Endothelial cell of umbilical vein (primary cell): ENCODE measurements at regions not wholly inside any gene's neighbourhood (a gene's known extent, or its start where the extent isn't known, plus 50 kb on each side); places are given as distances from the start of the nearest gene placed in this dataset.
"Not testable (repeated sequence)": the region's sequence is repeated elsewhere in the genome, so short reads cannot be mapped to it uniquely, and the experiment has no call there.

Experiments
- BruUV-seq: library from RNA; stranded (reverse); fragments of 400-500 nt; replicated peaks from 2 replicates; lab custom pipeline; 2021; lab: Mats Ljungman, UMichigan
- CTCF ChIA-PET: fragments of 300-600, 350-600 bp; sonication (Branson Sonifier 250); formaldehyde crosslinking; loops from one replicate; lab custom pipeline; 2021; ENCODE audit warnings: antibody characterized with exemption, inconsistent platforms; lab: Charles Lee
- POLR2A ChIA-PET: fragments of 300-600, 350-600 bp; sonication (Branson Sonifier 250); formaldehyde crosslinking; loops from one replicate; lab custom pipeline; 2021; ENCODE audit warnings: antibody characterized with exemption, inconsistent platforms; lab: Charles Lee
- DNase-seq: peaks from one replicate; pipeline ENCODE4 v3.0.0-alpha.2; 2011; ENCODE audit warnings: low read depth, low spot score
- FAIRE-seq: peaks from 2 replicates; lab custom pipeline; 2011; peaks lifted over from hg19 to GRCh38; lab: Jason Lieb, UNC
- H2AFZ ChIP-seq: 2 replicates; pipeline ENCODE4 v1.6.0; 2012; ENCODE audit warnings: low read depth, low read length, control low read depth, inconsistent platforms
- H3K27ac ChIP-seq: 2 replicates; pipeline ENCODE4 v1.5.1; 2011; ENCODE audit warnings: low read depth, mild to moderate bottlenecking, control low read depth, low read length, moderate library complexity; ENCODE audit not compliant: insufficient read depth
- H3K27me3 ChIP-seq, 2 experiments: 2 replicates each; pipeline versions ENCODE4 v1.6.0 to v1.6.1; 2011; ENCODE audit warnings: low read length in 2 of 2, mixed read lengths in 1 of 2; ENCODE audit not compliant: control insufficient read depth in 2 of 2, insufficient read depth in 2 of 2
- H3K36me3 ChIP-seq, 2 experiments: 2 replicates in 1 of 2; 3 replicates in 1 of 2; pipeline ENCODE4 v1.5.1; 2011; ENCODE audit warnings: low read length in 2 of 2, mild to moderate bottlenecking in 1 of 2, moderate library complexity in 1 of 2; ENCODE audit not compliant: control insufficient read depth in 2 of 2, insufficient read depth in 2 of 2; ENCODE audit errors: extremely low read depth in 1 of 2
- H3K4me1 ChIP-seq: 3 replicates; pipeline ENCODE4 v1.5.1; 2011; ENCODE audit warnings: mild to moderate bottlenecking, low read length; ENCODE audit not compliant: control insufficient read depth, insufficient read depth; ENCODE audit errors: extremely low read depth
- H3K4me2 ChIP-seq: 2 replicates; pipeline ENCODE4 v1.6.1; 2011; ENCODE audit warnings: low read length, control low read depth, mixed read lengths; ENCODE audit not compliant: insufficient read depth
- H3K4me3 ChIP-seq, 3 experiments: fragments of 200-600 bp in 1 of 3; sonication (generic), shearing (Covaris generic) in 1 of 3; replicated peaks in 1 of 3; 2 replicates each; pipeline ENCODE4 v1.5.1; 2011 to 2016; ENCODE audit warnings: control low read depth in 3 of 3, low read length in 3 of 3, mild to moderate bottlenecking in 2 of 3, inconsistent platforms in 1 of 3, low read depth in 1 of 3, moderate library complexity in 1 of 3; ENCODE audit not compliant: insufficient read depth in 1 of 3
- H3K79me2 ChIP-seq: 2 replicates; pipeline ENCODE4 v1.6.0; 2012; ENCODE audit warnings: low read length, inconsistent platforms; ENCODE audit not compliant: control insufficient read depth, insufficient read depth
- H3K9ac ChIP-seq: replicated peaks from 2 replicates; pipeline ENCODE3; 2011; ENCODE audit warnings: low read length, control low read depth; ENCODE audit not compliant: insufficient read depth; ENCODE audit errors: extremely low read depth
- H3K9me1 ChIP-seq: replicated peaks from 3 replicates; pipeline ENCODE4 v1.6.0; 2011; ENCODE audit warnings: mild to moderate bottlenecking, low read length; ENCODE audit not compliant: control insufficient read depth, insufficient read depth; ENCODE audit errors: extremely low read depth
- H3K9me3 ChIP-seq: replicated peaks from 2 replicates; pipeline ENCODE4 v1.5.1; 2012; ENCODE audit warnings: low read length, inconsistent platforms; ENCODE audit not compliant: control insufficient read depth, insufficient read depth
- H4K20me1 ChIP-seq: replicated peaks from 2 replicates; pipeline ENCODE3; 2011; ENCODE audit warnings: mild to moderate bottlenecking, low read length; ENCODE audit not compliant: control insufficient read depth, insufficient read depth; ENCODE audit errors: extremely low read depth
- CTCF ChIP-seq, 2 donors: IDR thresholded peaks; 1 replicate in 1 of 2; 2 replicates in 1 of 2; pipeline ENCODE4 v1.5.1; 2011; ENCODE audit warnings: low read length in 2 of 2, mild to moderate bottlenecking in 2 of 2, moderate library complexity in 2 of 2, control low read depth in 1 of 2, inconsistent platforms in 1 of 2, low read depth in 1 of 2; ENCODE audit not compliant: insufficient read depth in 1 of 2; ENCODE audit errors: extremely low read depth in 1 of 2
- EZH2 ChIP-seq: IDR thresholded peaks from 2 replicates; pipeline ENCODE4 v1.6.1; 2012; ENCODE audit warnings: borderline replicate concordance, low read depth, mild to moderate bottlenecking, moderate library complexity, low read length, inconsistent platforms; ENCODE audit not compliant: severe bottlenecking
- FOS ChIP-seq: IDR thresholded peaks from 2 replicates; pipeline ENCODE4 v1.6.1; 2011; ENCODE audit warnings: mild to moderate bottlenecking, low read length, moderate library complexity, borderline replicate concordance; ENCODE audit not compliant: insufficient read depth
- GATA2 ChIP-seq: IDR thresholded peaks from 2 replicates; pipeline ENCODE4 v1.7.0; 2011; ENCODE audit warnings: low read depth, mild to moderate bottlenecking, moderate library complexity, mixed read lengths, low read length; ENCODE audit not compliant: insufficient read length, insufficient read depth
- JUN ChIP-seq: IDR thresholded peaks from 2 replicates; pipeline ENCODE4 v1.6.1; 2011; ENCODE audit warnings: borderline replicate concordance, low read depth; ENCODE audit not compliant: insufficient read length, insufficient read depth
- MAX ChIP-seq: IDR thresholded peaks from 2 replicates; pipeline ENCODE4 v1.6.1; 2011; ENCODE audit not compliant: insufficient read depth, insufficient read length
- MYC ChIP-seq: IDR thresholded peaks from one replicate; pipeline ENCODE4 v1.6.1; 2011; ENCODE audit warnings: mild to moderate bottlenecking, low read depth, low read length
- POLR2A ChIP-seq: IDR thresholded peaks from 2 replicates; pipeline ENCODE4 v1.6.1; 2012; ENCODE audit warnings: low read depth, mild to moderate bottlenecking, control low read depth, low read length
- POLR2AphosphoS5 ChIP-seq: IDR thresholded peaks from 2 replicates; pipeline ENCODE4 v1.6.1; 2012; ENCODE audit warnings: low read depth, mild to moderate bottlenecking, control low read depth, low read length, moderate library complexity; ENCODE audit not compliant: insufficient read depth
- dilution Hi-C: fragments of 300-500 bp; cut with MboI; formaldehyde crosslinking; loops from one replicate; pipeline ENCODE4 v1.15.0; 2019; ENCODE audit warnings: low sequenced_read_pairs; ENCODE audit not compliant: extremely low pct_ligation_motif_present
- intact Hi-C: fragments of 100-400 bp; cut with micrococcal nuclease; formaldehyde crosslinking; loops from one replicate; pipeline ENCODE4 v1.10.0; 2022

- H3K9me3 ChIP-seq, result no peaks in the 10 kb centered on the region
- no peak for TF ChIP-seq MYC
- TF ChIP-seq POLR2A, result no peak
- TF ChIP-seq CTCF (IDR thresholded peaks at IDR 0.05; ENCODE audit: extremely low read depth in 1 of 2, insufficient read depth in 1 of 2, low read depth in 1 of 2, low read length in 2 of 2), result no peak
- TF ChIP-seq POLR2AphosphoS5, result no peak
- TF ChIP-seq JUN, result no peak
- no peak for TF ChIP-seq EZH2
- TF ChIP-seq MAX, result no peak
- no peak for TF ChIP-seq FOS
- TF ChIP-seq GATA2, result no peak
- intact Hi-C loops (no loop called here), dilution Hi-C loops (no loop called here)
- H3K9me1 ChIP-seq, result no peaks in the 10 kb centered on the region
- no peaks in the 10 kb centered on the region for H4K20me1 ChIP-seq
- POLR2A ChIA-PET, result no interaction called here
- H3K4me2 ChIP-seq, result no peak overlapping the region
- no peaks in the 10 kb centered on the region for H3K27me3 ChIP-seq
- H3K36me3 ChIP-seq, result no peaks in the 10 kb centered on the region
- no peak overlapping the region for H3K9ac ChIP-seq
- FAIRE-seq (no peak), DNase-seq (no peak)
- no peaks in the 10 kb centered on the region for H3K79me2 ChIP-seq
- H3K4me3 ChIP-seq, result no peak overlapping the region
- BruUV-seq, result no TSS peak
- no peak overlapping the region for H2AFZ ChIP-seq
- CTCF ChIA-PET, result interaction anchor here (0.6 to 2.9 kb wide), 2 partner anchors 9 to 38 kb away, joined by 3 to 9 read pairs; no protein-coding TSS in a partner anchor
- no peaks in the 10 kb centered on the region for H3K4me1 ChIP-seq
- H3K27ac ChIP-seq, result no peak overlapping the region
Observed at GRCh38 chr6:139698526-139699176, 324.2 kb upstream of the CITED2 start.

- POLR2A ChIA-PET, dilution Hi-C loops, H3K4me1 ChIP-seq, H3K27me3 ChIP-seq, H3K4me3 ChIP-seq, DNase-seq, FAIRE-seq, H3K27ac ChIP-seq, H4K20me1 ChIP-seq, H3K9me3 ChIP-seq, intact Hi-C loops, H3K79me2 ChIP-seq, H3K9ac ChIP-seq, BruUV-seq, H3K9me1 ChIP-seq, H2AFZ ChIP-seq, H3K36me3 ChIP-seq, H3K4me2 ChIP-seq: not testable (repeated sequence)
- CTCF ChIA-PET, result interaction anchor here (2.9 kb wide), 1 partner anchor 10 kb away, joined by 9 read pairs; no protein-coding TSS in a partner anchor
Observed at GRCh38 chr6:139697856-139698255, 323.4 kb upstream of the CITED2 start.

GRCh38 chr6:139696991-139697390 is 322.5 kb upstream of the CITED2 start:
- H3K27ac ChIP-seq, H3K4me2 ChIP-seq, H3K9ac ChIP-seq, H3K9me3 ChIP-seq, intact Hi-C loops, BruUV-seq, POLR2A ChIA-PET, H3K79me2 ChIP-seq, DNase-seq, H3K4me3 ChIP-seq, H4K20me1 ChIP-seq, CTCF ChIA-PET, H2AFZ ChIP-seq, H3K36me3 ChIP-seq, FAIRE-seq, H3K9me1 ChIP-seq, H3K27me3 ChIP-seq, dilution Hi-C loops, H3K4me1 ChIP-seq: not testable (repeated sequence)
